IMR-90 (cell line): ENCODE measurements at regions not wholly inside any gene's neighbourhood (a gene's known extent, or its start where the extent isn't known, plus 50 kb on each side); places are given as distances from the start of the nearest gene placed in this dataset.
A peak's percentile ranks its signal among the peaks of the same experiment; 100 is the strongest.

Experiments
- ATAC-seq: fragments of 200-7000 bp; cut with Tn5 transposase; 2 replicates; pipeline ENCODE4 v1.9.1; 2020; ENCODE audit warnings: low read depth, mild to moderate bottlenecking, moderate library complexity
- BruUV-seq: library from RNA; stranded (reverse); fragments of 400-500 nt; replicated peaks from 2 replicates; lab custom pipeline; 2021; lab: Mats Ljungman, UMichigan
- CTCF ChIA-PET: fragments of 300-600 bp; formaldehyde crosslinking; extraction: SDS; loops from one replicate; lab custom pipeline; 2021; ENCODE audit warnings: antibody characterized with exemption; lab: Yijun Ruan, JAX
- POLR2A ChIA-PET: fragments of 300-600 bp; sonication (Branson Sonifier 250); formaldehyde crosslinking; loops from one replicate; lab custom pipeline; 2022; ENCODE audit warnings: antibody characterized with exemption; ENCODE audit not compliant: unreplicated experiment; lab: Charles Lee
- DNase-seq: peaks from one replicate; pipeline ENCODE4 v3.0.0; 2013
- H2AFZ ChIP-seq: replicated peaks from 2 replicates; pipeline ENCODE3; 2013; ENCODE audit warnings: low read length, mild to moderate bottlenecking; ENCODE audit not compliant: poor library complexity
- H2AK5ac ChIP-seq: 2 replicates; pipeline ENCODE4 v1.6.1; 2013; ENCODE audit warnings: low read depth, low read length, inconsistent platforms
- H2AK9ac ChIP-seq: replicated peaks from 2 replicates; pipeline ENCODE3; 2013; ENCODE audit warnings: mild to moderate bottlenecking, low read depth, low read length, moderate library complexity; ENCODE audit not compliant: poor library complexity
- H2BK120ac ChIP-seq: 2 replicates; pipeline ENCODE4 v1.6.1; 2013; ENCODE audit warnings: low read depth, low read length, inconsistent platforms
- H2BK15ac ChIP-seq: 3 replicates; pipeline ENCODE4 v1.6.1; 2013; ENCODE audit warnings: low read depth, low read length, inconsistent platforms
- H2BK20ac ChIP-seq: 2 replicates; pipeline ENCODE4 v1.6.1; 2013; ENCODE audit warnings: low read depth, mild to moderate bottlenecking, inconsistent platforms, low read length, moderate library complexity
- H2BK5ac ChIP-seq: 2 replicates; pipeline ENCODE4 v1.6.1; 2013; ENCODE audit warnings: mild to moderate bottlenecking, low read depth, low read length, inconsistent platforms; ENCODE audit not compliant: poor library complexity, severe bottlenecking
- H3K14ac ChIP-seq: replicated peaks from 2 replicates; pipeline ENCODE4 v1.6.1; 2013; ENCODE audit warnings: low read depth, low read length, inconsistent platforms
- H3K18ac ChIP-seq: 2 replicates; pipeline ENCODE4 v1.6.1; 2013; ENCODE audit warnings: low read depth, low read length, control low read depth
- H3K23ac ChIP-seq: 2 replicates; pipeline ENCODE4 v1.6.1; 2013; ENCODE audit warnings: low read depth, low read length, inconsistent platforms
- H3K27ac ChIP-seq: 2 replicates; pipeline ENCODE4 v1.5.1; 2013; ENCODE audit warnings: mild to moderate bottlenecking, control low read depth, low read length; ENCODE audit not compliant: insufficient read depth
- H3K27me3 ChIP-seq: 2 replicates; pipeline ENCODE4 v1.6.1; 2013; ENCODE audit warnings: low read length; ENCODE audit not compliant: control insufficient read depth, insufficient read depth
- H3K36me3 ChIP-seq: 2 replicates; pipeline ENCODE4 v1.6.1; 2013; ENCODE audit warnings: low read length, mixed read lengths; ENCODE audit not compliant: control insufficient read depth, insufficient read depth
- H3K4ac ChIP-seq: 2 replicates; pipeline ENCODE4 v1.6.1; 2013; ENCODE audit warnings: low read depth, low read length, inconsistent platforms
- H3K4me1 ChIP-seq: 2 replicates; pipeline ENCODE4 v1.6.1; 2013; ENCODE audit warnings: low read length, mixed read lengths; ENCODE audit not compliant: control insufficient read depth, insufficient read depth
- H3K4me2 ChIP-seq: 2 replicates; pipeline ENCODE4 v1.6.1; 2013; ENCODE audit warnings: low read depth, mild to moderate bottlenecking, control low read depth, low read length, moderate library complexity
- H3K4me3 ChIP-seq: 2 replicates; pipeline ENCODE4 v1.5.1; 2013; ENCODE audit warnings: low read depth, mild to moderate bottlenecking, control low read depth, low read length, moderate library complexity; ENCODE audit not compliant: insufficient read depth
- H3K56ac ChIP-seq: 2 replicates; pipeline ENCODE4 v1.6.1; 2013; ENCODE audit warnings: low read length, inconsistent platforms; ENCODE audit not compliant: insufficient read depth; ENCODE audit errors: extremely low read depth
- H3K79me1 ChIP-seq, 2 experiments: 2 replicates each; pipeline ENCODE4 v1.6.1; 2013; ENCODE audit warnings: low read length in 2 of 2, inconsistent platforms in 1 of 2, low read depth in 1 of 2
- H3K9ac ChIP-seq: 2 replicates; pipeline ENCODE4 v1.6.1; 2013; ENCODE audit warnings: low read depth, low read length, control low read depth
- H3K9me1 ChIP-seq: 2 replicates; pipeline ENCODE4 v1.6.1; 2013; ENCODE audit warnings: low read length, inconsistent platforms; ENCODE audit not compliant: insufficient read depth
- H3K9me3 ChIP-seq: 2 replicates; pipeline ENCODE4 v1.6.1; 2013; ENCODE audit warnings: low read length; ENCODE audit not compliant: control insufficient read depth, insufficient read depth
- H4K20me1 ChIP-seq: 2 replicates; pipeline ENCODE4 v1.6.1; 2013; ENCODE audit warnings: low read length, inconsistent platforms; ENCODE audit not compliant: insufficient read depth
- H4K5ac ChIP-seq: 2 replicates; pipeline ENCODE4 v1.6.1; 2013; ENCODE audit warnings: mild to moderate bottlenecking, low read depth, low read length, control low read depth
- H4K8ac ChIP-seq, 2 experiments: 2 replicates each; pipeline ENCODE4 v1.6.1; 2013; ENCODE audit warnings: low read depth in 2 of 2, low read length in 2 of 2, control low read depth in 1 of 2, inconsistent platforms in 1 of 2
- H4K91ac ChIP-seq: 2 replicates; pipeline ENCODE4 v1.6.1; 2013; ENCODE audit warnings: low read depth, low read length, inconsistent platforms; ENCODE audit not compliant: insufficient read depth
- MAZ ChIP-seq: IDR thresholded peaks from 2 replicates; pipeline ENCODE4 v1.6.1; 2012; ENCODE audit warnings: low read depth, mild to moderate bottlenecking, low read length, improper control_type of control experiment, moderate library complexity, borderline replicate concordance
- POLR2A ChIP-seq: IDR thresholded peaks from 2 replicates; pipeline ENCODE4 v1.6.1; 2012; ENCODE audit warnings: mild to moderate bottlenecking, low read depth, low read length
- WGBS, 2 experiments: methylation state at CpG; one replicate each; pipeline versions ENCODE4 v1.1.5 to v1.1.7; 2013; ENCODE audit warnings: missing lambda C conversion rate in 2 of 2; ENCODE audit not compliant: insufficient read length in 1 of 2; ENCODE audit errors: extremely low coverage in 2 of 2; 5-methylcytosine and 5-hydroxymethylcytosine counted together
- dilution Hi-C: fragments of 300-500 bp; cut with HindIII; formaldehyde crosslinking; loops from one replicate; pipeline ENCODE4 v1.14.3; 2018; ENCODE audit warnings: low sequenced_read_pairs; ENCODE audit not compliant: unreplicated experiment
- in situ Hi-C: fragments of 300-500 bp; cut with MboI; formaldehyde crosslinking; loops from 3 replicates; pipeline ENCODE4 v1.14.3; 2019; ENCODE audit warnings: low sequenced_read_pairs, inconsistent platforms, mixed read lengths
- intact Hi-C: fragments of 100-400 bp; cut with micrococcal nuclease; formaldehyde crosslinking; loops from 2 replicates; pipeline ENCODE4 v1.10.0; 2022

- no peak overlapping the region for H3K56ac ChIP-seq
- no peak overlapping the region for H4K5ac ChIP-seq
- H2BK20ac ChIP-seq: peak overlapping the region; percentile 28; the same call in 1 of the 2 replicates
- H3K23ac ChIP-seq: no peak overlapping the region
- intact Hi-C loops: no loop called here
- ChIA-PET CTCF (interaction anchor here (0.8 kb wide), 1 partner anchor 222 kb away, joined by 3 read pairs; no protein-coding TSS in a partner anchor), POLR2A (no interaction called here)
- H2BK15ac ChIP-seq: peak overlapping the region; percentile 89; the same call in 2 of the 3 replicates
- dilution Hi-C loops: no loop called here
- in situ Hi-C loops: no loop called here
- H3K36me3 ChIP-seq: no peaks in the 10 kb centered on the region
- H3K4me1 ChIP-seq: peaks cover 4% of the 10 kb centered on the region
- H3K4me2 ChIP-seq: no peak overlapping the region
- no peaks in the 10 kb centered on the region for H3K79me1 ChIP-seq
- H3K14ac ChIP-seq: no peak overlapping the region; the same call in 1 of the 2 replicates
- no CpG with 5 or more reads among the region's 1 CpG for WGBS, 2 experiments
- no peak for DNase-seq
- peaks cover 3% of the 10 kb centered on the region for H3K9me1 ChIP-seq
- no peaks in the 10 kb centered on the region for H4K20me1 ChIP-seq
- TF ChIP-seq MAZ (no peak), POLR2A (no peak)
- no peak overlapping the region for H2AK9ac ChIP-seq
- H3K27ac ChIP-seq: no peak overlapping the region
- no peak overlapping the region for H2AK5ac ChIP-seq
- no peak overlapping the region for H3K4ac ChIP-seq
- no TSS peak for BruUV-seq
- ATAC-seq: no peak
- no peak overlapping the region for H3K4me3 ChIP-seq
- no peak overlapping the region; the same call in 1 of the 2 replicates for H3K18ac ChIP-seq
- no peaks in the 10 kb centered on the region for H3K27me3 ChIP-seq
- H4K8ac ChIP-seq: no peak overlapping the region; a peak in 1 of 4 replicates
- H2BK120ac ChIP-seq: no peak overlapping the region
- H4K91ac ChIP-seq: no peak overlapping the region
- peak overlapping the region; percentile 69 for H2BK5ac ChIP-seq
- H2AFZ ChIP-seq: no peak overlapping the region
- no peaks in the 10 kb centered on the region for H3K9me3 ChIP-seq
- no peak overlapping the region for H3K9ac ChIP-seq
Observed at GRCh38 chr5:58239045-58239444, 220.8 kb downstream of the PLK2 start.
